ENCODE measurements at regions not wholly inside any gene's neighbourhood (a gene's known extent, or its start where the extent isn't known, plus 50 kb on each side); places are given as distances from the start of the nearest gene placed in this dataset.

- TF ChIP-seq CTCF (conservative IDR thresholded peaks at IDR 0.05 in 1 of 2, IDR thresholded peaks at IDR 0.05 in 1 of 2; ENCODE audit: extremely low read depth in 1 of 2, insufficient read depth in 1 of 2, low read depth in 1 of 2, low read length in 2 of 2) (no peak), EZH2 (IDR thresholded peaks at IDR 0.05; ENCODE audit: borderline replicate concordance, low read length) (no peak)
Observed at GRCh38 chr3:25080461-25080860, 347.6 kb upstream of the RARB start.

Data from mammary epithelial cell (primary cell).